NCI-H526 treated with DMSO at 0.1 percent for 48 hours (cell line): ENCODE measurements at regions not wholly inside any gene's neighbourhood (a gene's known extent, or its start where the extent isn't known, plus 50 kb on each side); places are given as distances from the start of the nearest gene placed in this dataset.
"Not testable (repeated sequence)": the region's sequence is repeated elsewhere in the genome, so short reads cannot be mapped to it uniquely, and the experiment has no call there.

ENCODE experiments used
- DNase-seq: peaks from one replicate; lab custom pipeline; 2025; lab: John Stamatoyannopoulos, UW

GRCh38 chr12:33041562-33041961 lies 145.0 kb upstream of the PKP2 start:
- DNase-seq = no peak

GRCh38 chr12:33033999-33034398 lies 137.4 kb upstream of the PKP2 start:
- DNase-seq = not testable (repeated sequence)

GRCh38 chr12:33026791-33027190 lies 130.2 kb upstream of the PKP2 start:
- no peak for DNase-seq

GRCh38 chr12:33022724-33023123 lies 126.1 kb upstream of the PKP2 start:
- not testable (repeated sequence) for DNase-seq

- not testable (repeated sequence) for DNase-seq
Observed at GRCh38 chr12:33017029-33017428, 120.5 kb upstream of the PKP2 start.

GRCh38 chr12:33012226-33012625 lies 115.6 kb upstream of the PKP2 start:
- DNase-seq = no peak

GRCh38 chr12:33006106-33006505 lies 109.5 kb upstream of the PKP2 start:
- DNase-seq = no peak

- no peak for DNase-seq
Observed at GRCh38 chr12:33000016-33000415, 103.4 kb upstream of the PKP2 start.

- no peak for DNase-seq
Observed at GRCh38 chr12:32997471-32997870, 100.9 kb upstream of the PKP2 start.

- DNase-seq = no peak
Observed at GRCh38 chr12:32995623-32996022, 99.0 kb upstream of the PKP2 start.

GRCh38 chr12:32993404-32993803 lies 96.8 kb upstream of the PKP2 start:
- no peak for DNase-seq

- DNase-seq = no peak
Observed at GRCh38 chr12:32989705-32990104, 93.1 kb upstream of the PKP2 start.

GRCh38 chr12:32988982-32989381 lies 92.4 kb upstream of the PKP2 start:
- DNase-seq = no peak

- no peak for DNase-seq
Observed at GRCh38 chr12:32987512-32987911, 90.9 kb upstream of the PKP2 start.

GRCh38 chr12:32983968-32984367 lies 87.4 kb upstream of the PKP2 start:
- DNase-seq = peak; percentile 38

GRCh38 chr12:32983332-32983731 lies 86.8 kb upstream of the PKP2 start:
- DNase-seq = no peak

GRCh38 chr12:32981139-32981538 lies 84.6 kb upstream of the PKP2 start:
- no peak for DNase-seq

GRCh38 chr12:32975122-32975521 lies 78.5 kb upstream of the PKP2 start:
- DNase-seq = no peak

- no peak for DNase-seq
Observed at GRCh38 chr12:32970465-32971110, 74.0 kb upstream of the PKP2 start.

- DNase-seq = no peak
Observed at GRCh38 chr12:32964981-32965585, 68.5 kb upstream of the PKP2 start.

- not testable (repeated sequence) for DNase-seq
Observed at GRCh38 chr12:32956418-32956817, 59.8 kb upstream of the PKP2 start.

- DNase-seq = no peak
Observed at GRCh38 chr12:32952681-32953080, 56.1 kb upstream of the PKP2 start.

GRCh38 chr12:32949815-32950214 lies 53.2 kb upstream of the PKP2 start:
- no peak for DNase-seq
